ENCODE measurements at regions not wholly inside any gene's neighbourhood (a gene's known extent, or its start where the extent isn't known, plus 50 kb on each side); places are given as distances from the start of the nearest gene placed in this dataset.

DNA sequence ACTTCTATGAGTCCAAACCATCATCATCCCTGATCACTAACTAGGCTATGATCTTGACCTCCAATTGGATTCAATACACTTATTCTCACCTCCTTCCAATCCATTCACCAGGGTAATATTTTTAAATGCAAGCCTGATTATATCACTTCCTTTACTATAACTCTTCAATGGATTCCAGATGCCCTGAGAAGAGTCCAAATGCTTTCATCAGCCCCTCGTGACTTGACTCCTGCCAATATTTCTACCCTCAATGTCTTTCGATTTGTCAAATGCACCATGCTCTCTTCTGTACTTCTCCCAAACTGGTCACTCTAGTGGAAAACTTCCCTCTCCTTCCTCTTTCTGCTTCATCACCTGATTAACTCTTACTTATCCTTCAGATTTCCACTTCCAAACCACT, 70.8 kb downstream of the CD164 start:
- TF ChIP-seq, protein P1, sequence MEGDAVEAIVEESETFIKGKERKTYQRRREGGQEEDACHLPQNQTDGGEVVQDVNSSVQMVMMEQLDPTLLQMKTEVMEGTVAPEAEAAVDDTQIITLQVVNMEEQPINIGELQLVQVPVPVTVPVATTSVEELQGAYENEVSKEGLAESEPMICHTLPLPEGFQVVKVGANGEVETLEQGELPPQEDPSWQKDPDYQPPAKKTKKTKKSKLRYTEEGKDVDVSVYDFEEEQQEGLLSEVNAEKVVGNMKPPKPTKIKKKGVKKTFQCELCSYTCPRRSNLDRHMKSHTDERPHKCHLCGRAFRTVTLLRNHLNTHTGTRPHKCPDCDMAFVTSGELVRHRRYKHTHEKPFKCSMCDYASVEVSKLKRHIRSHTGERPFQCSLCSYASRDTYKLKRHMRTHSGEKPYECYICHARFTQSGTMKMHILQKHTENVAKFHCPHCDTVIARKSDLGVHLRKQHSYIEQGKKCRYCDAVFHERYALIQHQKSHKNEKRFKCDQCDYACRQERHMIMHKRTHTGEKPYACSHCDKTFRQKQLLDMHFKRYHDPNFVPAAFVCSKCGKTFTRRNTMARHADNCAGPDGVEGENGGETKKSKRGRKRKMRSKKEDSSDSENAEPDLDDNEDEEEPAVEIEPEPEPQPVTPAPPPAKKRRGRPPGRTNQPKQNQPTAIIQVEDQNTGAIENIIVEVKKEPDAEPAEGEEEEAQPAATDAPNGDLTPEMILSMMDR (IDR thresholded peaks at IDR 0.05) = no peak
- TF ChIP-seq POLR2AphosphoS5 (IDR thresholded peaks at IDR 0.05; ENCODE audit: low read depth, low read length) (no peak), SIN3A (IDR thresholded peaks at IDR 0.05; ENCODE audit: borderline replicate concordance, insufficient read depth, low read depth, low read length) (no peak)
- TF ChIP-seq, protein P2, sequence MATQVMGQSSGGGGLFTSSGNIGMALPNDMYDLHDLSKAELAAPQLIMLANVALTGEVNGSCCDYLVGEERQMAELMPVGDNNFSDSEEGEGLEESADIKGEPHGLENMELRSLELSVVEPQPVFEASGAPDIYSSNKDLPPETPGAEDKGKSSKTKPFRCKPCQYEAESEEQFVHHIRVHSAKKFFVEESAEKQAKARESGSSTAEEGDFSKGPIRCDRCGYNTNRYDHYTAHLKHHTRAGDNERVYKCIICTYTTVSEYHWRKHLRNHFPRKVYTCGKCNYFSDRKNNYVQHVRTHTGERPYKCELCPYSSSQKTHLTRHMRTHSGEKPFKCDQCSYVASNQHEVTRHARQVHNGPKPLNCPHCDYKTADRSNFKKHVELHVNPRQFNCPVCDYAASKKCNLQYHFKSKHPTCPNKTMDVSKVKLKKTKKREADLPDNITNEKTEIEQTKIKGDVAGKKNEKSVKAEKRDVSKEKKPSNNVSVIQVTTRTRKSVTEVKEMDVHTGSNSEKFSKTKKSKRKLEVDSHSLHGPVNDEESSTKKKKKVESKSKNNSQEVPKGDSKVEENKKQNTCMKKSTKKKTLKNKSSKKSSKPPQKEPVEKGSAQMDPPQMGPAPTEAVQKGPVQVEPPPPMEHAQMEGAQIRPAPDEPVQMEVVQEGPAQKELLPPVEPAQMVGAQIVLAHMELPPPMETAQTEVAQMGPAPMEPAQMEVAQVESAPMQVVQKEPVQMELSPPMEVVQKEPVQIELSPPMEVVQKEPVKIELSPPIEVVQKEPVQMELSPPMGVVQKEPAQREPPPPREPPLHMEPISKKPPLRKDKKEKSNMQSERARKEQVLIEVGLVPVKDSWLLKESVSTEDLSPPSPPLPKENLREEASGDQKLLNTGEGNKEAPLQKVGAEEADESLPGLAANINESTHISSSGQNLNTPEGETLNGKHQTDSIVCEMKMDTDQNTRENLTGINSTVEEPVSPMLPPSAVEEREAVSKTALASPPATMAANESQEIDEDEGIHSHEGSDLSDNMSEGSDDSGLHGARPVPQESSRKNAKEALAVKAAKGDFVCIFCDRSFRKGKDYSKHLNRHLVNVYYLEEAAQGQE (IDR thresholded peaks at IDR 0.05; ENCODE audit: insufficient read depth in 1 of 2, low read depth in 2 of 2, low read length in 1 of 2) = no peak
